ENCODE measurements at regions not wholly inside any gene's neighbourhood (a gene's known extent, or its start where the extent isn't known, plus 50 kb on each side); places are given as distances from the start of the nearest gene placed in this dataset.

- TF ChIP-seq, protein P1, sequence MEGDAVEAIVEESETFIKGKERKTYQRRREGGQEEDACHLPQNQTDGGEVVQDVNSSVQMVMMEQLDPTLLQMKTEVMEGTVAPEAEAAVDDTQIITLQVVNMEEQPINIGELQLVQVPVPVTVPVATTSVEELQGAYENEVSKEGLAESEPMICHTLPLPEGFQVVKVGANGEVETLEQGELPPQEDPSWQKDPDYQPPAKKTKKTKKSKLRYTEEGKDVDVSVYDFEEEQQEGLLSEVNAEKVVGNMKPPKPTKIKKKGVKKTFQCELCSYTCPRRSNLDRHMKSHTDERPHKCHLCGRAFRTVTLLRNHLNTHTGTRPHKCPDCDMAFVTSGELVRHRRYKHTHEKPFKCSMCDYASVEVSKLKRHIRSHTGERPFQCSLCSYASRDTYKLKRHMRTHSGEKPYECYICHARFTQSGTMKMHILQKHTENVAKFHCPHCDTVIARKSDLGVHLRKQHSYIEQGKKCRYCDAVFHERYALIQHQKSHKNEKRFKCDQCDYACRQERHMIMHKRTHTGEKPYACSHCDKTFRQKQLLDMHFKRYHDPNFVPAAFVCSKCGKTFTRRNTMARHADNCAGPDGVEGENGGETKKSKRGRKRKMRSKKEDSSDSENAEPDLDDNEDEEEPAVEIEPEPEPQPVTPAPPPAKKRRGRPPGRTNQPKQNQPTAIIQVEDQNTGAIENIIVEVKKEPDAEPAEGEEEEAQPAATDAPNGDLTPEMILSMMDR (IDR thresholded peaks at IDR 0.05; ENCODE audit: control insufficient read depth, insufficient read depth, low read depth, low read length, missing control alignments), result no peak
- DNase-seq (ENCODE audit: low read depth), result no peak
- no peak overlapping the region for H3K4me3 ChIP-seq (ENCODE audit: control insufficient read depth, low read depth, low read length)
These were observed 546.9 kb upstream of the PKDCC start for GRCh38 chr2:41500895-41501294.

GRCh38 chr2:41502752-41503151, 545.1 kb upstream of the PKDCC start:
- TF ChIP-seq, protein P1 (IDR thresholded peaks at IDR 0.05; ENCODE audit: control insufficient read depth, insufficient read depth, low read depth, low read length, missing control alignments), result no peak
- no peak overlapping the region for H3K4me3 ChIP-seq (ENCODE audit: control insufficient read depth, low read depth, low read length)
- DNase-seq (ENCODE audit: low read depth), result no peak

DNA sequence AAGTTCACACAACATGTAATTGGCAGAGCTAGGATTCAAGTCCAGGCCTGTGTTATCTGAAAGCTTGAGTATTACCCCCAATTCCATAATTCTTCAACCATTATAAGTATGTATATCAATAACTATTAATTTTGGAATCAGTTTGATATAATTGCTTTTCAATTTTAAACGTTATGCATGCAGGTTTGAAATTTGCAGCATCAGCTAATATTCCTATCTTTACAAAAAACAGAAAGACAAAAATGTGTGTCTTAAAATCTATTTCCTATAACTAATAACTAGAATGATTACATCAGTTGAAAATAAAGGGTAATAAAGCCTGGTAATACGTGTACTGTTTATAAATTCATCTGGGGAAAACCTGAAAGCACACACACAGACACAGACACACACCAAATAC, 543.3 kb upstream of the PKDCC start:
- TF ChIP-seq, protein P1 (IDR thresholded peaks at IDR 0.05; ENCODE audit: control insufficient read depth, insufficient read depth, low read depth, low read length, missing control alignments), result no peak
- DNase-seq (ENCODE audit: low read depth), result no peak

GRCh38 chr2:41510108-41510507, 537.7 kb upstream of the PKDCC start:
- no peak for DNase-seq (ENCODE audit: low read depth)
- TF ChIP-seq, protein P1 (IDR thresholded peaks at IDR 0.05; ENCODE audit: control insufficient read depth, insufficient read depth, low read depth, low read length, missing control alignments), result no peak
- H3K4me3 ChIP-seq (ENCODE audit: control insufficient read depth, low read depth, low read length), result no peak overlapping the region

More for the DNA sequence above, 543.3 kb upstream of the PKDCC start:
- no peak overlapping the region for H3K4me3 ChIP-seq (ENCODE audit: control insufficient read depth, low read depth, low read length)

DNA sequence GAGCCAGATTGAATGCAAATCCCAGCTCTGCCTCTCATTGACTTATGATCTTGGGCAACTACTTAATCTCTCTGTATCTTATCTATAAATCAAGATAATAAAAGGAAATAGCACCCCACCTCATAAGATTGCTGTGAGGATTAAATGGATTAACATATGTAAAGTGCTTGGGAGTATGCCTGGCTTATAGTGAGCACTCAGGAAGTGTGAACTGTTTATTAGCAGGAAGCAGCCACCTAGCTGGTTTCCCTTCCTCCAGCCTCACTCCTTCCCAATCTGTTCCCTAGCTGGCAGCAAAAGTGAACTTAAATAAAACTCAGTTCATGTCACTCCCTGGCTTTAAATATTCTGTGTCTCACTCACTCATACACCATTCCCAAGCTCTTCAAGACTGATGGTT, 526.6 kb upstream of the PKDCC start:
- no peak overlapping the region for H3K4me3 ChIP-seq (ENCODE audit: control insufficient read depth, low read depth, low read length)
- TF ChIP-seq, protein P1 (IDR thresholded peaks at IDR 0.05; ENCODE audit: control insufficient read depth, insufficient read depth, low read depth, low read length, missing control alignments), result no peak
- no peak for DNase-seq (ENCODE audit: low read depth)

GRCh38 chr2:41527525-41528323, 520.1 kb upstream of the PKDCC start:
- H3K4me3 ChIP-seq (ENCODE audit: control insufficient read depth, low read depth, low read length), result no peak overlapping the region
- no peak for DNase-seq (ENCODE audit: low read depth)
- TF ChIP-seq, protein P1 (IDR thresholded peaks at IDR 0.05; ENCODE audit: control insufficient read depth, insufficient read depth, low read depth, low read length, missing control alignments), result no peak
